H9 (cell line): ENCODE measurements at regions not wholly inside any gene's neighbourhood (a gene's known extent, or its start where the extent isn't known, plus 50 kb on each side); places are given as distances from the start of the nearest gene placed in this dataset.

Source experiments
- DNase-seq: peaks from one replicate; pipeline ENCODE4 v3.0.0-alpha.2; 2017
- H2AFZ ChIP-seq: one replicate; pipeline ENCODE4 v1.6.1; 2013; ENCODE audit warnings: mild to moderate bottlenecking, low read length, control low read depth, moderate library complexity
- H2AK5ac ChIP-seq: 2 replicates; pipeline ENCODE4 v1.6.1; 2013; ENCODE audit warnings: low read length, control low read depth, mixed read lengths; ENCODE audit not compliant: insufficient read length
- H2BK120ac ChIP-seq: one replicate; pipeline ENCODE4 v1.6.1; 2013; ENCODE audit warnings: low read depth, mild to moderate bottlenecking, low read length, control low read depth, inconsistent platforms; ENCODE audit not compliant: poor library complexity, severe bottlenecking
- H2BK12ac ChIP-seq: 2 replicates; pipeline ENCODE4 v1.6.1; 2013; ENCODE audit warnings: low read length, control low read depth, mixed read lengths, low read depth; ENCODE audit not compliant: insufficient read length
- H2BK15ac ChIP-seq: 2 replicates; pipeline ENCODE4 v1.6.1; 2013; ENCODE audit warnings: low read depth, low read length, control low read depth
- H2BK20ac ChIP-seq: one replicate; pipeline ENCODE4 v1.6.1; 2013; ENCODE audit warnings: low read depth, mild to moderate bottlenecking, low read length, control low read depth, inconsistent platforms; ENCODE audit not compliant: poor library complexity, severe bottlenecking
- H2BK5ac ChIP-seq: 2 replicates; pipeline ENCODE4 v1.6.1; 2013; ENCODE audit warnings: low read length, control low read depth, mixed read lengths; ENCODE audit not compliant: insufficient read length
- H3K14ac ChIP-seq: 2 replicates; pipeline ENCODE4 v1.6.1; 2013; ENCODE audit warnings: low read length, control low read depth; ENCODE audit not compliant: insufficient read depth
- H3K18ac ChIP-seq: 2 replicates; pipeline ENCODE4 v1.6.1; 2013; ENCODE audit warnings: low read depth, mild to moderate bottlenecking, mixed read lengths, low read length, control low read depth; ENCODE audit not compliant: insufficient read length
- H3K23ac ChIP-seq: 2 replicates; pipeline ENCODE4 v1.6.1; 2013; ENCODE audit warnings: low read length, control low read depth, mixed read lengths, low read depth; ENCODE audit not compliant: insufficient read length
- H3K23me2 ChIP-seq: 2 replicates; pipeline ENCODE4 v1.6.1; 2013; ENCODE audit warnings: low read depth, mild to moderate bottlenecking, mixed read lengths, low read length, control low read depth; ENCODE audit not compliant: insufficient read length, poor library complexity, severe bottlenecking
- H3K27ac ChIP-seq: 2 replicates; pipeline ENCODE4 v1.5.1; 2013; ENCODE audit warnings: low read length, control low read depth, mixed read lengths, low read depth; ENCODE audit not compliant: insufficient read length
- H3K27me3 ChIP-seq: 2 replicates; pipeline ENCODE4 v1.6.1; 2013; ENCODE audit warnings: low read length, control low read depth, inconsistent platforms; ENCODE audit not compliant: insufficient read depth
- H3K4ac ChIP-seq: 2 replicates; pipeline ENCODE4 v1.6.1; 2013; ENCODE audit warnings: low read depth, mild to moderate bottlenecking, control low read depth, inconsistent platforms, low read length, moderate library complexity
- H3K4me1 ChIP-seq: 2 replicates; pipeline ENCODE4 v1.6.1; 2013; ENCODE audit warnings: low read length, control low read depth, inconsistent platforms; ENCODE audit not compliant: insufficient read depth
- H3K4me2 ChIP-seq: 2 replicates; pipeline ENCODE4 v1.6.1; 2013; ENCODE audit warnings: low read length, control low read depth, mixed read lengths; ENCODE audit not compliant: insufficient read length, insufficient read depth
- H3K56ac ChIP-seq: 2 replicates; pipeline ENCODE4 v1.6.1; 2013; ENCODE audit warnings: low read depth, mild to moderate bottlenecking, mixed read lengths, low read length, control low read depth; ENCODE audit not compliant: insufficient read length
- H3K79me1 ChIP-seq: 2 replicates; pipeline ENCODE4 v1.6.1; 2013; ENCODE audit warnings: low read depth, mild to moderate bottlenecking, moderate library complexity, low read length, control low read depth, inconsistent platforms; ENCODE audit not compliant: insufficient read depth, poor library complexity, severe bottlenecking
- H3K79me2 ChIP-seq: 2 replicates; pipeline ENCODE4 v1.6.1; 2013; ENCODE audit warnings: low read length, control low read depth, inconsistent platforms; ENCODE audit not compliant: insufficient read depth
- H3K9ac ChIP-seq: 2 replicates; pipeline ENCODE4 v1.6.1; 2013; ENCODE audit warnings: low read length, control low read depth, mixed read lengths; ENCODE audit not compliant: insufficient read length; ENCODE audit errors: extremely low read depth
- H3K9me3 ChIP-seq: one replicate; pipeline ENCODE4 v1.6.1; 2013; ENCODE audit warnings: low read depth, low read length, inconsistent platforms; ENCODE audit not compliant: control insufficient read depth
- H3T11ph ChIP-seq: one replicate; pipeline ENCODE4 v1.6.1; 2013; ENCODE audit warnings: mild to moderate bottlenecking, low read length, control low read depth, inconsistent platforms
- H4K20me1 ChIP-seq: one replicate; pipeline ENCODE4 v1.6.1; 2013; ENCODE audit not compliant: control insufficient read depth, insufficient read length, insufficient read depth
- H4K5ac ChIP-seq: 2 replicates; pipeline ENCODE4 v1.6.1; 2013; ENCODE audit warnings: low read depth, mild to moderate bottlenecking, mixed read lengths, low read length, control low read depth; ENCODE audit not compliant: insufficient read length
- H4K8ac ChIP-seq: replicated peaks from 2 replicates; pipeline ENCODE4 v1.6.1; 2013; ENCODE audit warnings: low read length, control low read depth, mixed read lengths, low read depth; ENCODE audit not compliant: insufficient read length
- H4K91ac ChIP-seq: 2 replicates; pipeline ENCODE4 v1.6.1; 2013; ENCODE audit warnings: low read depth, mild to moderate bottlenecking, moderate library complexity, mixed read lengths, low read length, control low read depth; ENCODE audit not compliant: insufficient read length
- H3K27ac Mint-ChIP-seq, 3 experiments: 2 replicates in 2 of 3; 3 replicates in 1 of 3; pipeline ENCODE4 v1.8.0; 2020 to 2021; ENCODE audit warnings: mixed read lengths in 3 of 3, mild to moderate bottlenecking in 1 of 3, moderate library complexity in 1 of 3
- H3K27me3 Mint-ChIP-seq: 2 replicates; pipeline ENCODE4 v1.8.0; 2021; ENCODE audit warnings: low read depth, mild to moderate bottlenecking, moderate library complexity, mixed read lengths
- H3K36me3 Mint-ChIP-seq, 3 experiments: 2 replicates in 2 of 3; 3 replicates in 1 of 3; pipeline ENCODE4 v1.8.0; 2020 to 2021; ENCODE audit warnings: low read depth in 3 of 3, mixed read lengths in 3 of 3; ENCODE audit not compliant: insufficient read depth in 1 of 3
- H3K4me1 Mint-ChIP-seq, 2 experiments: 2 replicates each; pipeline ENCODE4 v1.8.0; 2020; ENCODE audit warnings: mixed read lengths in 2 of 2
- H3K4me3 Mint-ChIP-seq, 2 experiments: 2 replicates in 1 of 2; 3 replicates in 1 of 2; pipeline ENCODE4 v1.8.0; 2020 to 2021; ENCODE audit warnings: mild to moderate bottlenecking in 2 of 2, mixed read lengths in 2 of 2, moderate library complexity in 1 of 2
- H3K9me3 Mint-ChIP-seq, 2 experiments: 2 replicates in 1 of 2; 3 replicates in 1 of 2; pipeline ENCODE4 v1.8.0; 2020; ENCODE audit warnings: mild to moderate bottlenecking in 2 of 2, mixed read lengths in 2 of 2, moderate library complexity in 1 of 2
- WGBS: extraction: QIAGEN DNeasy Blood & Tissue Kit; methylation state at CpG from one replicate; pipeline ENCODE4 v1.1.7; 2013; ENCODE audit warnings: missing lambda C conversion rate, low lambda C conversion rate, mixed read lengths; ENCODE audit not compliant: insufficient read length; ENCODE audit errors: extremely low coverage; 5-methylcytosine and 5-hydroxymethylcytosine counted together
- TF ChIP-seq, protein P1 (sequence below): fragments of 200-600 bp; sonication (generic); conservative IDR thresholded peaks from 3 replicates; pipeline ENCODE4 v1.8.0; 2021; ENCODE audit warnings: antibody characterized with exemption, mild to moderate bottlenecking

DNA sequence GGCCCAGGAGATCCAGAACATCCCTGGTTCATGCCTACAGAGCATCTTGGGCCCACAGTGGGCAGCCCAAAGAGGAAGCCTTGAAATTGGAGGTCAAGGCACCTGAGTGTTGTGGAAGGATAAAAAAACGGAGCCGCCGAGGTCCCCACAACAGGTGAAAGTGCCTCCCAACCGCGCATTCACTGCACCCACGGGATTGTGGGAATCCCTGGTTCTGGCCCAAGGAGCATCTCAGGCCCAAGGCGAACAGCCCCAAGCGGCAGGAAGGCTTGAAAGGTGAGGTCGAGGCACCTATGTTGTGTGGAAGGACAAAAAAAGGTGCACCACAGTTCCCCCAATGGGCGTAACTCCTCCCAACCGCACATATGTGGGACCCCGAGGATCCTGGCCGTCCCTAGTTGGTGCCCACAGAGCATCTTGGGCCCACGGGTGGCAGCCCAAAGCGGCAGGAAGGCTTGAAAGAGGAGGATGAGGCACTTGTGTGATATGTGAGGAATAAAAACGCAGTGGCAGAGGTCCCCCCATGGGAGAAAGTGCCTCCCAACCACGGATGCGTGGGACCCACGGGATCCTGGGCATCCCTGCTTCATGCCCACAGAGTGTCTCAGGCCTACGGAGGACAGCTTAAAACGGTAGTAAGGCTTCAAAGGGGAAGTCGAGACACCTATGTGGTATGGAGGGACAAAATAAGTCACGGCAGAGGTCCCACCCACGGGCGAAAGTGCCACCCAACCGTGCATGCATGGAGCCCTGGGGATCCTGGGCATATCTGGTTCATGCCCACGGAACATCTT, 583.9 kb downstream of the ALG10 start:
- Histone ChIP-seq H3K18ac (no peak overlapping the region), H4K8ac (no peak overlapping the region), H3K23me2 (no peaks in the 10 kb centered on the region), H3K27ac (no peak overlapping the region), H4K91ac (no peak overlapping the region), H2BK20ac (no peak overlapping the region), H2BK5ac (no peak overlapping the region), H3K79me1 (no peaks in the 10 kb centered on the region), H4K20me1 (no peaks in the 10 kb centered on the region), H3K14ac (no peak overlapping the region), H3K56ac (no peak overlapping the region), H3K9ac (no peak overlapping the region), H2AFZ (no peak overlapping the region), H2BK120ac (no peak overlapping the region), H4K5ac (no peak overlapping the region), H3K27me3 (no peaks in the 10 kb centered on the region), H3K23ac (no peak overlapping the region), H2BK15ac (no peak overlapping the region), H3K4ac (no peak overlapping the region), H2BK12ac (no peak overlapping the region), H2AK5ac (no peak overlapping the region), H3K79me2 (no peaks in the 10 kb centered on the region), H3K4me2 (no peak overlapping the region), H3K4me1 (no peaks in the 10 kb centered on the region), H3T11ph (no peak overlapping the region), H3K9me3 (peaks cover 67% of the 10 kb centered on the region)
- peaks cover 5% of the 10 kb centered on the region for H3K27me3 Mint-ChIP-seq
- no peaks in the 10 kb centered on the region for H3K4me1 Mint-ChIP-seq
- no peak for DNase-seq
- peaks cover 6 to 23% (median 7%) of the 10 kb centered on the region in 3 experiments for H3K36me3 Mint-ChIP-seq
- TF ChIP-seq, protein P1, sequence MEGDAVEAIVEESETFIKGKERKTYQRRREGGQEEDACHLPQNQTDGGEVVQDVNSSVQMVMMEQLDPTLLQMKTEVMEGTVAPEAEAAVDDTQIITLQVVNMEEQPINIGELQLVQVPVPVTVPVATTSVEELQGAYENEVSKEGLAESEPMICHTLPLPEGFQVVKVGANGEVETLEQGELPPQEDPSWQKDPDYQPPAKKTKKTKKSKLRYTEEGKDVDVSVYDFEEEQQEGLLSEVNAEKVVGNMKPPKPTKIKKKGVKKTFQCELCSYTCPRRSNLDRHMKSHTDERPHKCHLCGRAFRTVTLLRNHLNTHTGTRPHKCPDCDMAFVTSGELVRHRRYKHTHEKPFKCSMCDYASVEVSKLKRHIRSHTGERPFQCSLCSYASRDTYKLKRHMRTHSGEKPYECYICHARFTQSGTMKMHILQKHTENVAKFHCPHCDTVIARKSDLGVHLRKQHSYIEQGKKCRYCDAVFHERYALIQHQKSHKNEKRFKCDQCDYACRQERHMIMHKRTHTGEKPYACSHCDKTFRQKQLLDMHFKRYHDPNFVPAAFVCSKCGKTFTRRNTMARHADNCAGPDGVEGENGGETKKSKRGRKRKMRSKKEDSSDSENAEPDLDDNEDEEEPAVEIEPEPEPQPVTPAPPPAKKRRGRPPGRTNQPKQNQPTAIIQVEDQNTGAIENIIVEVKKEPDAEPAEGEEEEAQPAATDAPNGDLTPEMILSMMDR: no peak
- peaks cover 92 to 93% of the 10 kb centered on the region in 2 experiments for H3K9me3 Mint-ChIP-seq
- H3K27ac Mint-ChIP-seq: no peak overlapping the region
- no peak overlapping the region for H3K4me3 Mint-ChIP-seq
- no CpG with 5 or more reads among the region's 27 CpGs for WGBS
